HT-29 (cell line): ENCODE measurements at regions not wholly inside any gene's neighbourhood (a gene's known extent, or its start where the extent isn't known, plus 50 kb on each side); places are given as distances from the start of the nearest gene placed in this dataset.
A peak's percentile ranks its signal among the peaks of the same experiment; 100 is the strongest.

ENCODE experiments used
- DNase-seq: peaks from one replicate; pipeline ENCODE4 v3.0.0-alpha.2; 2015; ENCODE audit warnings: low spot score

GRCh38 chr1:189463166-189463565 lies 1014.5 kb downstream of the BRINP3 start:
- no peak for DNase-seq

- no peak for DNase-seq
Observed at GRCh38 chr1:189496768-189497167, 980.9 kb downstream of the BRINP3 start.

DNA sequence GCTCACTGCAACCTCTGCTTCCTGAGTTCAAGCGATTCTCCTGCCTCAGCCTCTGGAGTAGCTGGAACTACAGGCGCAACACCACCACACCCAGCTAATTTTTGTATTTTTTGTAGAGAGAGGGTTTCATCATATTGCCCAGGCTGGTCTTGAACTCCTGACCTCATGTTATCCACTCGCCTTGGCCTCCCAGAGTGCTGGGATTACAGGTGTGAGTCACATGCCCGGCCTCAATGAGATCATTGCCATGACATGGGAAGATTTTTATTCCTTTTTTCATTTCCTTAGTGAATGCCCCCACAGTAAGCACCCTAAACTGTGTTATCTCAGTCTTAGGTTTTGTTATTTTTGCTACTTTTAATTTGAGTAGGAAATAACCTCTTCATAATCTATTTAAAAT lies 977.9 kb downstream of the BRINP3 start:
- DNase-seq: no peak

GRCh38 chr1:189500778-189501177 lies 976.9 kb downstream of the BRINP3 start:
- no peak for DNase-seq

GRCh38 chr1:189510827-189511226 lies 966.8 kb downstream of the BRINP3 start:
- DNase-seq: no peak

DNA sequence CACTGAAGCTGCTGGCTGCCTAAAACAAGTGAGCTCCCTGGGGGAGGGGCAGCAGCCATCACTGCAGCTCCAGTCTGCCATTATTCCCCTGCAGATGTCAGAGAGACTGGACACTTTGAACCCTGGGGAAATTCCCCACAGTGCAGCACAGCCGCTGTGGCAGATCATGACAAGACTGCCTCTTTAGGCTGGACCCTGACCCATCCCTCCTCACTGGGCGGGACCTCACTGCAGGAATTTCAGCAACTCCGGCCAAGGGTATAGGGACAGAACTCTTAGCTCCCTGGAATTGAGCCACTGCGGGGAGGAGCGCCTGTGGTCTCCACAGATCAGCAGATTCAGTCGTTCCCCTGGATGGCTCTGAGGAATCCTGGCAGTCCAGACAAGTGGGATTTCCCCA lies 964.6 kb downstream of the BRINP3 start:
- DNase-seq: no peak

DNA sequence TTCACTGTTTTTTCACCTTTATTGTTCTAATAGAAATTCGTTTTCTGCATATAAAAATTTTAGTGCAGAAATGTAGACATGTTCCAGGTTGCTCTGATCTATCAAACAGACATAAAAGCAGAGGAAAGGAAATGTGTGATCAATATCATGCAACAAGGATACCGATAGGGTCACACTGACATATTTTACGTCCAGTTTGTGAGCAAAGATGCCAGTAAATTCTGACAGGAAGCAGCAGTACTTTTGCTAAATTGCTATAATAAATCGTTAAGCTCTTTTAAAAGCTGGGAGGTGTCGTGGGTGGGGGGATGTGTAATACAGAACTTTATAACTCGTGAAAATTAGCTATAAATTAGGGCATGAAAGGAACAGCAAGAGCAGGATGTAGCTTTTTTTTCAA lies 955.2 kb downstream of the BRINP3 start:
- DNase-seq: no peak

DNA sequence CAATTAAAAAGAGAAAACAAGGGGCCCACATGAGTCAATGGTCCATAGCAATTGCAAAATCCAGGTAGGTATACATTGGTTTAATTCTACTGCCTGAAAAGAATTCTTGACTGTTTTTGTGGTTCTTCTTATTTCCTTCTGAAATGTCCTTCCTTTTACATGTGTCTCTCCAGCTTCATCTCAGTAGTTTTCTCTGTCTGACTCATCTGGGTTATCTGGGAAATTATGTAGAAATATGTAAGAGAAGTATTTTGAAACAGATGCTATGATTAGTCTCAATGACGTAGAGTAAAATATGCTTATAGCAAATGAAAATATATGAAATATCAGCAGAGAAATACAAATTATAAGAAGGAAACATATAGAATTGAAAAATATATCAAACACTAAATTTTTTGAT lies 953.2 kb downstream of the BRINP3 start:
- DNase-seq: no peak

- no peak for DNase-seq
Observed at GRCh38 chr1:189530162-189530561, 947.5 kb downstream of the BRINP3 start.

DNA sequence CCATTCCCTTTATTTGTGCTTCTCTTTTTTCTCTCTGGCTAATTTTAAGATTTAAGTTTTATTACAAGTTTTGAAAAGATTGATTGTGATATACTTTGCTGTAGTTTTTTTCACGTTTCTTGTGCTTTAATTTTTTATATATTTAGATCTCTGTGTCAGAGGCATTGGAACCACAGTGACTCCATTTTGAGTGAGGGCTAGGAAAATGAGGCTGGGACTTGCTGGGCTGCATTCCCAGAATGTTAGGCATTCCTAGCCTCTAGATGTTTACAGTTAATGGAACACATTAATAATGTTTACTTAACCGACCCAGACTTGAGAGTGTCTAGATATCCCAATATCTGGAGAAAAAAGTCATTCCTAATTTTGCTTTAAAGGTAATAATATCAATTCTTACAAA lies 939.4 kb downstream of the BRINP3 start:
- DNase-seq: no peak

DNA sequence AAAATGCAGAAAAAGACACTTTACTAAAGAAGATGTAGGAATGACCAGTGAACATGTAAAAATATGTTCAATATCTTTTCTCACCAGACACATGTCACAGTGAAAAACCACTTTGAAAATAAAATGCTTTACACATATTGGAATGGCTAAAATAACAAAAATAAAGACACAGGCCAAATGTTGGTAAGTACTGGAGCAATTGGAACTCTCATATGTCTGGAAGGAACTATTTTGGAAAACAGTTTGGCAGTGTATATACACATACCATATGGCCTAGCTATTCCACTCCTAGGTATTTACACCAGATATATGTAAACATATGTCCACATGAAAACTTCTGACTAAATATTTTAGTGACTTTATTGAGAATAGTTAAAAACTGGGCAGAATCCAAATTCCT lies 927.2 kb downstream of the BRINP3 start:
- no peak for DNase-seq

GRCh38 chr1:189563784-189564183 lies 913.9 kb downstream of the BRINP3 start:
- DNase-seq: no peak

GRCh38 chr1:189567890-189568289 lies 909.8 kb downstream of the BRINP3 start:
- DNase-seq: no peak

DNA sequence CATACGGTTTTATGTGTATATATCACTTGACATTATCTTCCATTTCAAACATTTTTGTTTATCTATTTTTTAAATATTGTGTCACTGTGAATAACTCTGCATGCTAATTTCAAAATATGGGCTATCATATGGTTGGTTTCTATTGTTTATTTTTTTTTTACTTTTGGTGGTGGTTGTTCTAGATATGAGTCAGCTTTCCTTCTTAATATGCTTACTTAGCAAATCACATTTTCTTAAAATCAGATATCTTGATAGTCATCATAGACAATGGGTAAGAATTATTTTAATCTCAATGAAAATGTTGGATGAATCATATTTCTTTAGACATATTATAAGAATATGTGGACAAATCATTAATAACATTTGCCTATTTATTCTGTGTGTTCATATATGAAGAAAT lies 881.5 kb downstream of the BRINP3 start:
- no peak for DNase-seq

DNA sequence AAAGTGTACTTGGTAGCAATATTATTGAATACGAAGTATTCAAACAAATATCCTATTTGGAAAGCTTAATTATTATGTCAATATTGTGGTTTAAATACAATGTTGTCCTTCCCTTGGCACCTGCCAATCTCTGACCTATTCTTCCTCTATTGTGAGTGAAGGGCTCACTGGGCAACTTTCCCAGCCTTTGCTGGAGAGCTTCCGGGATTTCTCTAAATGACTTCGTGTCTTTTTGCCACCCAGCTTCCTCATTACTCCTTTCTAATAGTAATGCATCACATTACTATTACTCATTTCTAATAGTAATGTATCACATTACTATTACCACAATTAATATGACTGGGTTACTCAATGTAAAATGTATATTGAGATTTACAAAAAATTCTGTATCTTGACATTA lies 880.6 kb downstream of the BRINP3 start:
- DNase-seq: peak; percentile 43

- no peak for DNase-seq
Observed at GRCh38 chr1:189605226-189605625, 872.4 kb downstream of the BRINP3 start.

DNA sequence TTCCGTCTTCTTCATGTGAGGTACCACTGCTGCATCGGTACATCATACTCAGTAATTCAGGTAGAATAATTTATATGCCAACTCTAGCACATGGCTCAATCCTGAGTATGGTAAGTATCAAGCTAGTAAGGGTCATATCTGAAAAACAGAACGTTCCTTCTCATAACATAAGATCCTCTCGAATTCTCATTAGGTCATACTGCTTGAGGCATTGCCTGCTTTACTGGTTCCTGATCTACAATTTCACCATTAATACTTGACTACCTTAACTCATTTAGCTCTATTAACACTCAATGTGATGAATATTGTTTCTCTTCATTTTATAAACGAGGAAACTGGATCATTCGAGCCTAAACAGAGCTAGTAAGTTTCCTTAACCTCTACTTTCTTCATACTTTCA lies 871.6 kb downstream of the BRINP3 start:
- DNase-seq: no peak

GRCh38 chr1:189606795-189607476 lies 870.7 kb downstream of the BRINP3 start:
- DNase-seq: no peak

GRCh38 chr1:189607477-189608096 lies 870.1 kb downstream of the BRINP3 start:
- DNase-seq: peak; percentile 43

DNA sequence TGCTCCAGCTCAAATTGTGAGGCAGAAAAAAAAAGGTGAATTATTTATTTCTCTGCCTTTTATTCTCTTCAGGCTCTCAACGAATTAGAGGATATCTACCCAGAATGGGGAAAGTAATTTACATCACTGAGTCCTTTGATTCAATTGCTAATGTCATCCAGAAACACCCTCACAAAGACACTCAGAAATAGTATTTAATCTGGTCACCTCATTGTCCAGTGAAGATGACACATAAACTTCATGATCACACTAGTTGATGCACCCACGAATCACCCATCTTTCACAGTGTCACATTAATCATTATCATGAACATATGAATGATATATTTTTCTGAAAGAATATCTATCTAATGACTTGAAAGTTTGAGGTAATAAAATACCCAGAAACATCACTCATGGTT lies 868.5 kb downstream of the BRINP3 start:
- no peak for DNase-seq

DNA sequence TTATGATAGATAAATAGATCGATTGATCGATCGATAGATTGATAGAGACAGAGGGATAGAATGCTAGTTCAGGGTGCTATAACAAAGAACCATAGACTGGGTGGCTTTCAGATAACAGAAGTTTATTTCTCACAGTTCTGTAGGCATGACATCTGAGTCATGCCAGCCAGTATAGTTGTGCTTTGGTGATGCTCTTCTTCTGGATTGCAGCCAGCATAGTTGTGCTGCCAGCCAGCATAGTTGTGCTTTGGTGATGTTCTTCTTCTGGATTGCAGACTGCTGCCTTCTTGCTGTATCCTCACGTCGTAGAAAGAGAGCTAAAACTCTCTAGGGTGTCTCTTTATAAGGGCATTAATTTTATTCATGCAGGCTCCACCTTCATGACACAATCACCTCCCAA lies 860.8 kb downstream of the BRINP3 start:
- no peak for DNase-seq

DNA sequence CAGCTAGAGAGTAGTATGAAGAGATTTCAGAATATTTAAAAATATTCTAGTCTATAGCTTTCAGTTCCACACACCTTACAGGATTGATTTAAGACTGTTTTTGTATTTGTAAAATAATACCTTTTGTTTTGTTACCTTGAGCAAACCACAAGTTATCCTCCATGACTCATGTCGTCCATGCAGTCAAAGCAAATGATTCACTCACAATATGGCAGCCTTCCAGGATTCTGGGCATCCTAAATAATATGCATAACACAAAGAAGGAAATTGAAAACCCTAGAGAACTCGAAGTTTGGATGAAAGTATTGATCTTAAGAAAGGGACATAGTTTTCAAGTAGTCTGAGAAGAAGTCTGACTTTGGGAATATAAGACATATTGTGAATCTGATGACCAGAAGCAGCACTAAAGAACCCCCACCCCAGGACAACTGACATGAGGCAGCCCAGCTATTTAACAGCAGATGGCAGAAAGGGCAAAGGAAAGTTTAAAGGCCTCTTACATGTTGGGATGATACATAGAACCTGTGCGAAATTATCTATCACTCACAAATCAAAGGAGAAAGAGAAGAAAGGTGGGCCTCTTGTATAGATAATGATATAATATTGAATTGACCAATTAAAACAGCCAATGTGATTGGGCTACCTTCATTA lies 857.9 kb downstream of the BRINP3 start:
- DNase-seq: peak; percentile 89

DNA sequence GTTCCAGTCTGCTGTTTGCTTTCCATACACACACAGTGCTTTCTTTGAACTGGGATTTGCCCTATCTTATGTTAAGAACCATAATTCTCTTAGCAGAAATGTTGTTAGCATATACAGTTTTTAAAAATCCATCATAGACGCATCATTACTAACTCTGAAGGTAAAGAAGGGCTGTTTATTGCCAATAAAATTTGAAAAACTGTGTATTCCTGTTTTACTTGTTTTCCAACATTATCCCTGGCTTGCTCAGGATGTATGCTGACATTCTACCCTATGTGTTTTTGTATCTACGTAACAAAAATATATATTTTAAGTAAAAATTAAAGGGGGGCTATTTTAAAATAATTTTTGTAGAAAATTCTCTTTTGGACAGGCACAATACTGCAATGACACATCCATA lies 857.2 kb downstream of the BRINP3 start:
- DNase-seq: no peak
